A549 (cell line): ENCODE measurements at regions not wholly inside any gene's neighbourhood (a gene's known extent, or its start where the extent isn't known, plus 50 kb on each side); places are given as distances from the start of the nearest gene placed in this dataset.

Experiments used
- ATAC-seq, 2 experiments: fragments of 200-7000 bp in 1 of 2; fragments of >200 bp in 1 of 2; cut with Nextera tagmentation in 1 of 2; cut with Tn5 transposase in 1 of 2; 3 replicates each; pipeline versions ENCODE4 v1.8.0 to v1.9.1; 2018 to 2020; ENCODE audit warnings: mild to moderate bottlenecking in 1 of 2, moderate library complexity in 1 of 2
- CTCF ChIA-PET: fragments of 300-600 bp; sonication (Branson Sonifier 250); formaldehyde crosslinking; extraction: SDS; loops from one replicate; lab custom pipeline; 2021; ENCODE audit warnings: antibody characterized with exemption, inconsistent platforms; lab: Yijun Ruan, JAX
- POLR2A ChIA-PET: fragments of 350-600 bp; formaldehyde crosslinking; extraction: SDS; loops from one replicate; lab custom pipeline; 2021; ENCODE audit warnings: antibody characterized with exemption, inconsistent platforms; lab: Yijun Ruan, JAX
- DNase-seq, 2 experiments: peaks; one replicate each; pipeline versions ENCODE4 v3.0.0 to v3.0.0-alpha.2; 2011 to 2016; ENCODE audit warnings: low read depth in 1 of 2, low spot score in 1 of 2
- FAIRE-seq: peaks from 2 replicates; lab custom pipeline; 2011; peaks lifted over from hg19 to GRCh38; lab: Jason Lieb, UNC
- H3K27ac ChIP-seq, 2 experiments: fragments of >200 bp; sonication (Bioruptor Twin); formaldehyde crosslinking; 3 replicates each; pipeline ENCODE4 v1.5.1; 2016 to 2017
- H3K4me1 ChIP-seq: fragments of >200 bp; sonication (Bioruptor Twin); formaldehyde crosslinking; 3 replicates; pipeline ENCODE4 v1.6.1; 2016
- H3K4me2 ChIP-seq: fragments of >200 bp; sonication (Bioruptor Twin); formaldehyde crosslinking; 3 replicates; pipeline ENCODE4 v1.6.1; 2016
- H3K4me3 ChIP-seq: fragments of >200 bp; sonication (Bioruptor Twin); formaldehyde crosslinking; 3 replicates; pipeline ENCODE4 v1.5.1; 2016
- H3K9me3 ChIP-seq: fragments of >200 bp; sonication (Bioruptor Twin); formaldehyde crosslinking; 3 replicates; pipeline ENCODE4 v1.6.1; 2016
- BHLHE40 ChIP-seq: IDR thresholded peaks from 2 replicates; pipeline ENCODE4 v1.6.1; 2012; ENCODE audit warnings: low read depth, low read length, inconsistent platforms
- CBX8 ChIP-seq: fragments of 200-600 bp; sonication (generic); IDR thresholded peaks from 2 replicates; pipeline ENCODE4 v1.6.1; 2016
- CEBPB ChIP-seq, 2 experiments: fragments of >200 bp in 1 of 2; sonication (Bioruptor Twin) in 1 of 2; formaldehyde crosslinking in 1 of 2; IDR thresholded peaks; 2 replicates each; pipeline ENCODE4 v1.6.1; 2012 to 2016
- EHF ChIP-seq: fragments of 250-450 bp; sonication (Bioruptor Pico); IDR thresholded peaks from 2 replicates; pipeline ENCODE4 v1.5.0; 2020; ENCODE audit warnings: mild to moderate bottlenecking
- EHMT2 ChIP-seq: fragments of 200-600 bp; sonication (generic); IDR thresholded peaks from 2 replicates; pipeline ENCODE4 v1.6.1; 2016; ENCODE audit warnings: antibody characterized with exemption, low read depth, mild to moderate bottlenecking, moderate library complexity
- EP300 ChIP-seq, 2 experiments: fragments of >200 bp; sonication (Bioruptor Twin); formaldehyde crosslinking; IDR thresholded peaks; 2 replicates in 1 of 2; 3 replicates in 1 of 2; pipeline ENCODE4 v1.6.1; 2016 to 2017
- FOSL2 ChIP-seq, 2 experiments: fragments of 450-650 bp in 1 of 2; fragments of >200 bp in 1 of 2; sonication (Bioruptor Twin) in 1 of 2; formaldehyde crosslinking; IDR thresholded peaks; 2 replicates each; pipeline versions ENCODE4 v1.5.0 to v1.6.1; 2016 to 2020; ENCODE audit warnings: mild to moderate bottlenecking in 1 of 2, moderate library complexity in 1 of 2
- HEYL ChIP-seq: fragments of 250-450 bp; sonication (Bioruptor Pico); IDR thresholded peaks from 2 replicates; pipeline ENCODE4 v1.8.0; 2021; ENCODE audit warnings: mild to moderate bottlenecking, moderate library complexity
- HOXB13 ChIP-seq: fragments of 250-450 bp; sonication (Bioruptor Pico); IDR thresholded peaks from 2 replicates; pipeline ENCODE4 v1.5.0; 2020; ENCODE audit warnings: low read depth, mild to moderate bottlenecking, moderate library complexity
- MAZ ChIP-seq: fragments of 150-350 bp; IDR thresholded peaks from 2 replicates; pipeline ENCODE4 v1.6.1; 2014; ENCODE audit warnings: antibody characterized with exemption, low read depth, low read length, borderline replicate concordance
- NPAS2 ChIP-seq: fragments of 250-450 bp; sonication (Bioruptor Pico); IDR thresholded peaks from 2 replicates; pipeline ENCODE4 v1.8.0; 2022; ENCODE audit warnings: mild to moderate bottlenecking, moderate library complexity, borderline replicate concordance
- WGBS: methylation state at CpG from one replicate; pipeline ENCODE4 v1.1.6; 2017; ENCODE audit errors: missing lambda C conversion rate; 5-methylcytosine and 5-hydroxymethylcytosine counted together
- TF ChIP-seq, protein P1 (sequence below): fragments of 200-600 bp; sonication (generic); IDR thresholded peaks from 2 replicates; pipeline ENCODE4 v1.6.1; 2016; ENCODE audit warnings: antibody characterized with exemption, mild to moderate bottlenecking, moderate library complexity
- TF ChIP-seq, protein P2 (sequence below): fragments of >200 bp; sonication (Bioruptor Twin); formaldehyde crosslinking; IDR thresholded peaks from 3 replicates; pipeline ENCODE4 v1.5.1; 2016
- TF ChIP-seq, protein P3 (sequence below): IDR thresholded peaks from 2 replicates; pipeline ENCODE4 v1.6.1; 2012
- TF ChIP-seq, protein P4 (sequence below): fragments of 150-350 bp; IDR thresholded peaks from 2 replicates; pipeline ENCODE4 v1.6.1; 2014; ENCODE audit warnings: low read depth, mild to moderate bottlenecking, low read length
- TF ChIP-seq, protein P5 (sequence below): fragments of 250-450 bp; sonication (Bioruptor Pico); IDR thresholded peaks from 2 replicates; pipeline ENCODE4 v1.5.0; 2020; ENCODE audit warnings: low read depth, mild to moderate bottlenecking, moderate library complexity

DNA sequence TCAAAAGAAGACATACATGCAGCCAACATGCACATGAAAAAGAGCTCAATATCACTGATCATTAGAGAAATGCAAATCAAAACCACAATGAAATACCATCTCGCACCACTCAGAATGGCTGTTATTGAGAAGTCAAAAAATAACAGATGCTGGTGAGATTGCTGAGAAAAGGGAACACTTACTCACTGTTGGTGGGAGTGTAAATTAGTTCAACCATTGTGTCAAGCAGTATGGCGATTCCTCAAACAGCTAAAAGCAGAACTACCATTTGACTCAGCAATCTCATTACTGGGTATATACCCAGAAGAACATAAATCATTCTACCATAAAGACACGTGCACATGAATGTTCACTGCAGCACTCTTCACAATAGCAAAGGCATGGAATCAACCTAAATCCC, 95.5 kb upstream of the XIRP2 start (continued):
- TF ChIP-seq, protein P1, sequence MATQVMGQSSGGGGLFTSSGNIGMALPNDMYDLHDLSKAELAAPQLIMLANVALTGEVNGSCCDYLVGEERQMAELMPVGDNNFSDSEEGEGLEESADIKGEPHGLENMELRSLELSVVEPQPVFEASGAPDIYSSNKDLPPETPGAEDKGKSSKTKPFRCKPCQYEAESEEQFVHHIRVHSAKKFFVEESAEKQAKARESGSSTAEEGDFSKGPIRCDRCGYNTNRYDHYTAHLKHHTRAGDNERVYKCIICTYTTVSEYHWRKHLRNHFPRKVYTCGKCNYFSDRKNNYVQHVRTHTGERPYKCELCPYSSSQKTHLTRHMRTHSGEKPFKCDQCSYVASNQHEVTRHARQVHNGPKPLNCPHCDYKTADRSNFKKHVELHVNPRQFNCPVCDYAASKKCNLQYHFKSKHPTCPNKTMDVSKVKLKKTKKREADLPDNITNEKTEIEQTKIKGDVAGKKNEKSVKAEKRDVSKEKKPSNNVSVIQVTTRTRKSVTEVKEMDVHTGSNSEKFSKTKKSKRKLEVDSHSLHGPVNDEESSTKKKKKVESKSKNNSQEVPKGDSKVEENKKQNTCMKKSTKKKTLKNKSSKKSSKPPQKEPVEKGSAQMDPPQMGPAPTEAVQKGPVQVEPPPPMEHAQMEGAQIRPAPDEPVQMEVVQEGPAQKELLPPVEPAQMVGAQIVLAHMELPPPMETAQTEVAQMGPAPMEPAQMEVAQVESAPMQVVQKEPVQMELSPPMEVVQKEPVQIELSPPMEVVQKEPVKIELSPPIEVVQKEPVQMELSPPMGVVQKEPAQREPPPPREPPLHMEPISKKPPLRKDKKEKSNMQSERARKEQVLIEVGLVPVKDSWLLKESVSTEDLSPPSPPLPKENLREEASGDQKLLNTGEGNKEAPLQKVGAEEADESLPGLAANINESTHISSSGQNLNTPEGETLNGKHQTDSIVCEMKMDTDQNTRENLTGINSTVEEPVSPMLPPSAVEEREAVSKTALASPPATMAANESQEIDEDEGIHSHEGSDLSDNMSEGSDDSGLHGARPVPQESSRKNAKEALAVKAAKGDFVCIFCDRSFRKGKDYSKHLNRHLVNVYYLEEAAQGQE = no peak
- TF ChIP-seq HOXB13 (CRISPR knock-in tag) (no peak), CEBPB (IDR thresholded peaks at IDR 0.05) (no peak)
- TF ChIP-seq, protein P2, sequence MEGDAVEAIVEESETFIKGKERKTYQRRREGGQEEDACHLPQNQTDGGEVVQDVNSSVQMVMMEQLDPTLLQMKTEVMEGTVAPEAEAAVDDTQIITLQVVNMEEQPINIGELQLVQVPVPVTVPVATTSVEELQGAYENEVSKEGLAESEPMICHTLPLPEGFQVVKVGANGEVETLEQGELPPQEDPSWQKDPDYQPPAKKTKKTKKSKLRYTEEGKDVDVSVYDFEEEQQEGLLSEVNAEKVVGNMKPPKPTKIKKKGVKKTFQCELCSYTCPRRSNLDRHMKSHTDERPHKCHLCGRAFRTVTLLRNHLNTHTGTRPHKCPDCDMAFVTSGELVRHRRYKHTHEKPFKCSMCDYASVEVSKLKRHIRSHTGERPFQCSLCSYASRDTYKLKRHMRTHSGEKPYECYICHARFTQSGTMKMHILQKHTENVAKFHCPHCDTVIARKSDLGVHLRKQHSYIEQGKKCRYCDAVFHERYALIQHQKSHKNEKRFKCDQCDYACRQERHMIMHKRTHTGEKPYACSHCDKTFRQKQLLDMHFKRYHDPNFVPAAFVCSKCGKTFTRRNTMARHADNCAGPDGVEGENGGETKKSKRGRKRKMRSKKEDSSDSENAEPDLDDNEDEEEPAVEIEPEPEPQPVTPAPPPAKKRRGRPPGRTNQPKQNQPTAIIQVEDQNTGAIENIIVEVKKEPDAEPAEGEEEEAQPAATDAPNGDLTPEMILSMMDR = no peak
- TF ChIP-seq, all 56 proteins: peak for 0

DNA sequence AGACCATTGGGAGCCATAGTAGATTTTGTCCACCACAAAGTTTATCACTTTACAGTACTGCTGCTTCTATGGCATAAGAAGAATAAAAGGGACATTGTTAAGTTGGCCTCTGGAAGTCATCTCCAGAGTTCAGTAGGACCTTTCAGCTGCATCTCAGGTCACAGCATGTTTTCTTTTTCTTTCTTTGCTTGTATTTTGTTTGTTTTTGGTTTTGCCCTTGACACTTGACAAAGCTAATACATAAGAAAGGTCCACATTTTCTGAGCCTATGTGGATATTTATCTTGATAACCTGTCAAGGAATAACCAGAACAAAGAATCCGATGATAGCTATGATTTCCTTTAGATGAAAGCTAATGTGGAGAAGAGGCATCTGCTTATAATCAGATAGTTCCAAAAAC, 101.6 kb upstream of the XIRP2 start:
- Histone ChIP-seq H3K27ac (no peak overlapping the region), H3K4me2 (no peak overlapping the region), H3K9me3 (no peaks in the 10 kb centered on the region), H3K4me1 (no peaks in the 10 kb centered on the region), H3K4me3 (no peak overlapping the region)
- DNase-seq (no peak), FAIRE-seq (no peak), ATAC-seq (no peak)
- POLR2A ChIA-PET = no interaction called here
- TF ChIP-seq NPAS2 (CRISPR knock-in tag) = no peak
- TF ChIP-seq MAZ = no peak
- no peak for TF ChIP-seq HOXB13 (CRISPR knock-in tag)
- TF ChIP-seq EHMT2 = no peak
- TF ChIP-seq, protein P3, sequence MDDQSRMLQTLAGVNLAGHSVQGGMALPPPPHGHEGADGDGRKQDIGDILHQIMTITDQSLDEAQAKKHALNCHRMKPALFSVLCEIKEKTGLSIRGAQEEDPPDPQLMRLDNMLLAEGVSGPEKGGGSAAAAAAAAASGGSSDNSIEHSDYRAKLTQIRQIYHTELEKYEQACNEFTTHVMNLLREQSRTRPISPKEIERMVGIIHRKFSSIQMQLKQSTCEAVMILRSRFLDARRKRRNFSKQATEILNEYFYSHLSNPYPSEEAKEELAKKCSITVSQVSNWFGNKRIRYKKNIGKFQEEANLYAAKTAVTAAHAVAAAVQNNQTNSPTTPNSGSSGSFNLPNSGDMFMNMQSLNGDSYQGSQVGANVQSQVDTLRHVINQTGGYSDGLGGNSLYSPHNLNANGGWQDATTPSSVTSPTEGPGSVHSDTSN = no peak
- TF ChIP-seq, protein P4, sequence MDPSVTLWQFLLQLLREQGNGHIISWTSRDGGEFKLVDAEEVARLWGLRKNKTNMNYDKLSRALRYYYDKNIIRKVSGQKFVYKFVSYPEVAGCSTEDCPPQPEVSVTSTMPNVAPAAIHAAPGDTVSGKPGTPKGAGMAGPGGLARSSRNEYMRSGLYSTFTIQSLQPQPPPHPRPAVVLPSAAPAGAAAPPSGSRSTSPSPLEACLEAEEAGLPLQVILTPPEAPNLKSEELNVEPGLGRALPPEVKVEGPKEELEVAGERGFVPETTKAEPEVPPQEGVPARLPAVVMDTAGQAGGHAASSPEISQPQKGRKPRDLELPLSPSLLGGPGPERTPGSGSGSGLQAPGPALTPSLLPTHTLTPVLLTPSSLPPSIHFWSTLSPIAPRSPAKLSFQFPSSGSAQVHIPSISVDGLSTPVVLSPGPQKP = no peak
- no peak for TF ChIP-seq BHLHE40
- TF ChIP-seq, protein P5, sequence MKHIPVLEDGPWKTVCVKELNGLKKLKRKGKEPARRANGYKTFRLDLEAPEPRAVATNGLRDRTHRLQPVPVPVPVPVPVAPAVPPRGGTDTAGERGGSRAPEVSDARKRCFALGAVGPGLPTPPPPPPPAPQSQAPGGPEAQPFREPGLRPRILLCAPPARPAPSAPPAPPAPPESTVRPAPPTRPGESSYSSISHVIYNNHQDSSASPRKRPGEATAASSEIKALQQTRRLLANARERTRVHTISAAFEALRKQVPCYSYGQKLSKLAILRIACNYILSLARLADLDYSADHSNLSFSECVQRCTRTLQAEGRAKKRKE (CRISPR knock-in tag) = no peak
- no peak for TF ChIP-seq HEYL (CRISPR knock-in tag)
- TF ChIP-seq EHF = no peak
- TF ChIP-seq EP300 (IDR thresholded peaks at IDR 0.05) = no peak
- TF ChIP-seq CBX8 = no peak
- TF ChIP-seq FOSL2 (IDR thresholded peaks at IDR 0.05) = no peak
- TF ChIP-seq FOSL2 (CRISPR knock-in tag; IDR thresholded peaks at IDR 0.05) = no peak
- CTCF ChIA-PET = interaction anchor here (0.8 kb wide), 1 partner anchor 22 kb away, joined by 3 read pairs; no protein-coding TSS in a partner anchor
- 4% methylated on average over 1 of the region's 1 CpG for WGBS
